GM23338 (cell line): ENCODE measurements at regions not wholly inside any gene's neighbourhood (a gene's known extent, or its start where the extent isn't known, plus 50 kb on each side); places are given as distances from the start of the nearest gene placed in this dataset.

Experiments used
- ATAC-seq: fragments of 200-7000 bp; cut with Tn5 transposase; 3 replicates; pipeline ENCODE4 v1.9.1; 2020
- DNase-seq: peaks from one replicate; pipeline ENCODE4 v3.0.0-alpha.2; 2015; ENCODE audit warnings: low spot score
- H2AFZ ChIP-seq: fragments of 200-600 bp; sonication (generic); 2 replicates; pipeline ENCODE4 v1.8.0; 2016; ENCODE audit warnings: antibody characterized with exemption, mild to moderate bottlenecking, moderate library complexity
- H3F3A ChIP-seq: fragments of 200-600 bp; sonication (generic); replicated peaks from 2 replicates; pipeline ENCODE4 v1.8.0; 2017; ENCODE audit warnings: antibody characterized with exemption, mixed run types, low read depth
- H3K27ac ChIP-seq: fragments of 200-600 bp; sonication (generic); 2 replicates; pipeline ENCODE4 v1.6.1; 2016; ENCODE audit warnings: low read depth
- H3K27me3 ChIP-seq: fragments of 200-600 bp; sonication (generic); 2 replicates; pipeline ENCODE4 v1.8.0; 2016; ENCODE audit warnings: mild to moderate bottlenecking, mixed run types, moderate library complexity; ENCODE audit not compliant: insufficient read depth
- H3K36me3 ChIP-seq: fragments of 200-600 bp; sonication (generic); 2 replicates; pipeline ENCODE4 v1.8.0; 2016; ENCODE audit warnings: mild to moderate bottlenecking; ENCODE audit not compliant: insufficient read depth
- H3K4me1 ChIP-seq: fragments of 200-600 bp; sonication (generic); 2 replicates; pipeline ENCODE4 v1.8.0; 2016; ENCODE audit warnings: mild to moderate bottlenecking, moderate library complexity; ENCODE audit not compliant: insufficient read depth
- H3K4me2 ChIP-seq: fragments of 200-600 bp; sonication (generic); 2 replicates; pipeline ENCODE4 v1.7.1; 2017; ENCODE audit warnings: mixed run types
- H3K4me3 ChIP-seq: fragments of 200-600 bp; sonication (generic); 2 replicates; pipeline ENCODE4 v1.6.1; 2016; ENCODE audit warnings: mixed run types
- H3K79me2 ChIP-seq: fragments of 200-600 bp; sonication (generic); replicated peaks from 2 replicates; pipeline ENCODE4 v1.8.0; 2017; ENCODE audit warnings: mild to moderate bottlenecking; ENCODE audit not compliant: insufficient read depth
- H3K9me2 ChIP-seq: fragments of 200-600 bp; sonication (generic); 2 replicates; pipeline ENCODE4 v1.8.0; 2017; ENCODE audit not compliant: insufficient read depth
- H4K20me1 ChIP-seq: fragments of 200-600 bp; sonication (generic); replicated peaks from 2 replicates; pipeline ENCODE4 v1.8.0; 2017; ENCODE audit warnings: mild to moderate bottlenecking; ENCODE audit not compliant: insufficient read depth
- H3K27ac Mint-ChIP-seq: 2 replicates; pipeline ENCODE4 v1.8.0; 2020; ENCODE audit warnings: inconsistent platforms, mild to moderate bottlenecking, moderate library complexity, mixed read lengths
- H3K27me3 Mint-ChIP-seq: 3 replicates; pipeline ENCODE4 v1.8.0; 2022; ENCODE audit warnings: low read depth, mild to moderate bottlenecking, moderate library complexity, mixed read lengths, inconsistent platforms; ENCODE audit not compliant: insufficient read depth, poor library complexity
- H3K36me3 Mint-ChIP-seq: 3 replicates; pipeline ENCODE4 v1.8.0; 2021; ENCODE audit warnings: low read depth, mild to moderate bottlenecking, inconsistent platforms, moderate library complexity, mixed read lengths
- H3K4me1 Mint-ChIP-seq: 3 replicates; pipeline ENCODE4 v1.8.0; 2020; ENCODE audit warnings: mild to moderate bottlenecking, inconsistent platforms, mixed read lengths
- H3K4me3 Mint-ChIP-seq: 3 replicates; pipeline ENCODE4 v1.8.0; 2021; ENCODE audit warnings: moderate library complexity, mild to moderate bottlenecking, inconsistent platforms, mixed read lengths
- H3K9me3 Mint-ChIP-seq: 3 replicates; pipeline ENCODE4 v1.8.0; 2020; ENCODE audit warnings: moderate library complexity, mild to moderate bottlenecking, inconsistent platforms, mixed read lengths
- CREB1 ChIP-seq: fragments of 250-450 bp; sonication (Bioruptor Pico); IDR thresholded peaks from 2 replicates; pipeline ENCODE4 v1.5.0; 2020; ENCODE audit warnings: low read depth, mild to moderate bottlenecking, moderate library complexity
- CTCF ChIP-seq, 2 experiments: fragments of 200-600 bp in 1 of 2; sonication (generic) in 1 of 2; conservative IDR thresholded peaks; 2 replicates each; pipeline versions ENCODE4 v1.5.1 to v1.6.1; 2016 to 2017; ENCODE audit warnings: antibody characterized with exemption in 2 of 2, low read depth in 2 of 2, mild to moderate bottlenecking in 2 of 2, moderate library complexity in 1 of 2
- ETS1 ChIP-seq: IDR thresholded peaks from 2 replicates; pipeline ENCODE4 v1.6.1; 2016; ENCODE audit warnings: antibody characterized with exemption
- EZH2 ChIP-seq: fragments of 200-600 bp; sonication (generic); IDR thresholded peaks from one replicate; pipeline ENCODE4 v1.8.0; 2017; ENCODE audit warnings: antibody characterized with exemption, mild to moderate bottlenecking, low read depth; ENCODE audit not compliant: unreplicated experiment
- EZH2phosphoT487 ChIP-seq: fragments of 200-600 bp; sonication (generic); IDR thresholded peaks from one replicate; pipeline ENCODE4 v1.8.1; 2018; ENCODE audit warnings: antibody characterized with exemption; ENCODE audit not compliant: unreplicated experiment
- JUNB ChIP-seq: IDR thresholded peaks from one replicate; pipeline ENCODE4 v1.6.1; 2016; ENCODE audit warnings: antibody characterized with exemption; ENCODE audit not compliant: unreplicated experiment
- NANOG ChIP-seq: IDR thresholded peaks from 2 replicates; pipeline ENCODE4 v1.6.1; 2016; ENCODE audit warnings: antibody characterized with exemption, borderline replicate concordance
- POLR2AphosphoS5 ChIP-seq: IDR thresholded peaks from 2 replicates; pipeline ENCODE4 v1.6.1; 2016; ENCODE audit warnings: antibody characterized with exemption, low read depth
- REST ChIP-seq: IDR thresholded peaks from one replicate; pipeline ENCODE4 v1.6.1; 2018; ENCODE audit warnings: antibody characterized with exemption; ENCODE audit not compliant: unreplicated experiment
- STAT1 ChIP-seq: IDR thresholded peaks from one replicate; pipeline ENCODE4 v1.6.1; 2016; ENCODE audit warnings: antibody characterized with exemption; ENCODE audit not compliant: unreplicated experiment
- ZNF114 ChIP-seq: fragments of 250-450 bp; sonication (Bioruptor Pico); IDR thresholded peaks from 2 replicates; pipeline ENCODE4 v1.5.0; 2020; ENCODE audit warnings: mild to moderate bottlenecking, moderate library complexity
- ZNF331 ChIP-seq: fragments of 250-450 bp; sonication (Bioruptor Pico); IDR thresholded peaks from 2 replicates; pipeline ENCODE4 v1.5.0; 2020; ENCODE audit warnings: low read depth, mild to moderate bottlenecking, moderate library complexity
- ZNF462 ChIP-seq: fragments of 250-450 bp; sonication (Bioruptor Pico); IDR thresholded peaks from 2 replicates; pipeline ENCODE4 v1.5.0; 2020; ENCODE audit warnings: mild to moderate bottlenecking, moderate library complexity

- Mint-ChIP-seq H3K4me1 (no peaks in the 10 kb centered on the region), H3K27ac (no peak overlapping the region), H3K36me3 (no peaks in the 10 kb centered on the region), H3K4me3 (no peak overlapping the region), H3K9me3 (no peaks in the 10 kb centered on the region; the same call in 2 of the 3 replicates), H3K27me3 (peaks cover 10% of the 10 kb centered on the region)
- H3K79me2 ChIP-seq = no peaks in the 10 kb centered on the region
- no peaks in the 10 kb centered on the region for H3F3A ChIP-seq
- DNase-seq (no peak), ATAC-seq (no peak)
- no peak overlapping the region for H2AFZ ChIP-seq
- no peaks in the 10 kb centered on the region for H3K36me3 ChIP-seq
- no peaks in the 10 kb centered on the region for H3K4me1 ChIP-seq
- H3K4me3 ChIP-seq = no peak overlapping the region
- H3K27me3 ChIP-seq = no peaks in the 10 kb centered on the region
- H3K9me2 ChIP-seq = no peaks in the 10 kb centered on the region
- no peak overlapping the region for H3K4me2 ChIP-seq
- no peak overlapping the region for H3K27ac ChIP-seq
- TF ChIP-seq CREB1 (CRISPR knock-in tag) (no peak), ETS1 (no peak), ZNF462 (CRISPR knock-in tag) (no peak), REST (no peak), NANOG (no peak), EZH2 (no peak), STAT1 (no peak), POLR2AphosphoS5 (no peak), CTCF (conservative IDR thresholded peaks at IDR 0.05; ENCODE audit: low read depth in 2 of 2) (no peak), ZNF331 (no peak), ZNF114 (CRISPR knock-in tag) (no peak), JUNB (no peak), EZH2phosphoT487 (no peak)
- no peaks in the 10 kb centered on the region for H4K20me1 ChIP-seq
Observed at GRCh38 chr15:31258260-31258659, 68.4 kb upstream of the KLF13 start.
